ENCODE measurements at regions not wholly inside any gene's neighbourhood (a gene's known extent, or its start where the extent isn't known, plus 50 kb on each side); places are given as distances from the start of the nearest gene placed in this dataset.
"Not testable (repeated sequence)": the region's sequence is repeated elsewhere in the genome, so short reads cannot be mapped to it uniquely, and the experiment has no call there.

DNA sequence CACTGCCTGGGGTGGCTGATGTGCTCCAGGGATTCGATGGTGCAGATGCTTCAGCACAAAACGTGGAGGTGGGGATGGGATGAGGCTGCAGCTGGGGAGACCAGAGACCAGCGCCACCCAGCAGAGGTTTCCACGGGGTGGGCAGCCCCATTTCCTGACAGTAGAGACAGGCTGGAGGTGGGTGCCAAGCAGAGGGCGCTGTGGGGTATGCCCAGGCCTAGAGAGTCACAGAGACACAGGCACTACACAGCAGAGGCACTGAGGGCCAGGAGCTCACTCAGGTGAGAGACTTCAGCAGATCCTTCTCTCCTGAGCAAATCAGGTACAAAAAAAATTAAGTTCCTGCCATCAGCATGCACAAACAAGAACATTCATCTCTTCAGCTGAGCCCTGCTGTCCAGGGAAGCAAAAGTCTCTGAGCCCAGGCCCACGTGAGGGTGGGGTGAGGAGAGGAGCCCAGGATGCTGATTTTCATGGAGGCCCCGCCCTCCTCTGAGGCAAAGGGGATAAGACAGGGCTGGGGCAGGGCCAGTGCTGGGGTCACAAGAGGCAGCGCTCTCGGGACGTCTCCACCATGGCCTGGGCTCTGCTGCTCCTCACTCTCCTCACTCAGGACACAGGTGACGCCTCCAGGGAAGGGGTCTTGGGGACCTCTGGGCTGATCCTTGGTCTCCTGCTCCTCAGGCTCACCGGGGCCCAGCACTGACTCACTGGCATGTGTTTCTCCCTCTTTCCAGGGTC, 53.1 kb downstream of the GGTLC2 start:
- no peak for DNase-seq

DNA sequence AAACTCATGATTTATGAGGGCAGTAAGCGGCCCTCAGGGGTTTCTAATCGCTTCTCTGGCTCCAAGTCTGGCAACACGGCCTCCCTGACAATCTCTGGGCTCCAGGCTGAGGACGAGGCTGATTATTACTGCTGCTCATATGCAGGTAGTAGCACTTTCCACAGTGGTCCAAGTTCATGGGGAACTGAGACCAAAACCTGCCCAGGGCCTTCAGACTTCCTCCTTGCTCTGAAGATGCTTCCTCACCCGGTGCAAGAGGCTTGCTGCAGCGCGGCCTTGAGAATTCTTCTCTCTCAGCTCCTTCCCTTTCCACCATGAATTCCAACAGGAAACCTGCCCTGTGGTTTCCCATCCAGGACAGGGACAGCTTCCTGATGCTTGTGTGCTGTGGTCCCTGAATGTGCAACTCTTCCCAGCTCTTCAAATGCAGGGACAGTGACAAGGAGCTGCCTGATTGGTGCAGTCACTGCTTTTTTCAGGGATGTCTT, 53.9 kb downstream of the GGTLC2 start:
- DNase-seq: no peak

DNA sequence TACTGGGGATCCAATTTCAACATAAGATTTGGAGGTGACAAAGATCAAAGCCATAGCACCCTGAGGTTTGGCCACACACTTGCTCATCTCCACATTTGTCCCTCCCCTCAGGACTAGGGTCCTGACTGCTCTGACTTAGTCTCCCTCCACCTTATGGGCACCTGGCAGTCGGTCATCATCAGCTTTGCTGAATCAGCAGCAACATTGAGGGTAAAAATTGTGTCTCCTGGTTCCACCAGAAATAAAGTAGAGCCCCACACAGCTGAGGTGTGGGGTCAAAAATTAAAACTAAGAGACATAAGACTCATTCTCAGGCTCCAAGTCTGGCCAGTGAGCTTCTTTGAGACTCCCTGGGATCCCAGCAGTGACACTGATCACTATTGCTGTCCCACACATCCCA, 56.2 kb downstream of the GGTLC2 start:
- no peak for DNase-seq

DNA sequence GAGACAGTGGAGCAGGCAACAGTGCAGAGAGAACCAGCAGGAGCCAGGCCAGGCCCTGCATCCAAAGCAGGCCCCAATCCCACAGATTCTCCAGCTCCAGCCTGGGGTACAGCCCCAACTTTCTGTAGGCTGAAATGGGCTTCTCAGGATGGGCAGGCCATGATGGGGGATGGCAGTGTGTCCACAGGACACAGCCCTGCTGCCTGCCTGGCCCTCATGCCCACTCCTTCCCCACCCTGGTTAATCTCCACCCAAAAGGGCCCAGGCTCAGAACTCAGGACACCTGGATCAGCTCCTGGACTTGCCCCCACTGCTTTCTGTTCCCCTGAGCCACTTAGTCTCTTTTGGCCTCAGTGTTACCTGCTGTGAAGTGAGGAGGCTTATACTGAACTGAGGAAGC, 57.1 kb downstream of the GGTLC2 start:
- not testable (repeated sequence) for DNase-seq

DNA sequence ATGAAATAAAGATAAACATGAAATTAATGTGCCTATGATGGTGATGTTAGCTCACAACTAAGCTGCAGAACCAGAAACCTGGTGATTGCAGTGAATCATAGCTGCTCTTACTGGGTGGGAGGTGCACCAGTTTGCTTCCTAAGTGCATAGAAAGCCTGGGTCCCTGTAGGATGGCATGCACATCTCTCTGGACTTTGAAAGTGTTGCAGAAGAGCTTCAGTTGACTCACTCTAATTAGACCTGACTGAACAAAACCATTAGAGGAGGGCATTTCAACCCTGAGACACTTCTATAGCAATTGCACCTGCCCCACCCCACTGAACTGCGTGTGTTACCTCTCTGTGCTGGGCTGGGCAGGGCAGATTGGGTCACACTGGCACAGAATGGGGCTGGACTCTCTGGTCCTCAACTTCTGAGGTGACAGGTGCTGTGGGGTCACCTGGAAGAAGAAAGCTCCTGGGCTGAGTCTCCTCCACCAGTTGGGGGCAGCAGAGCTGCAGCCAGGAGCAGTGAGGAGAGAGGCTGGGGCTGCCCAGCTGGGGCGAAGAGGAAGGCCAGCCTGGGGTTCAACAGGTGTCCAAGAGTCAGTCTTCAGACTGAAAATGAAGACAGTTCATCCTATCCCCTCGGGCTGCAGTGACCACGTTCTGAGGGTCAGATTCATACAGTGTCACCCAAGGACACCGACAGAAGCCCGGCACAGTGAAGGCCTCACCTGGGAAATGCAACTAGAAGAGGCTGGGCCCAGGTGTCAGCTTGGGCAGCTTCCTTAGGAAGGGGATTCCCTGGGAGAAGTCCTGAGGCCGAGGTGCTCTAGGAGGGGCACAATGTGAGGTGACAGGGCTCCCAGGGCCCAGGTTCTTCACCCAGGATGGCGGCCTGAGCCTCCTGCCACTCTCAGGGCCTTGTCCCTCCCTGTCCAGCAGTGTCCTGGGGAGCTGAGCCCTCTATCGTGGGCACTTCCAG, 58.1 kb downstream of the GGTLC2 start:
- no peak for DNase-seq

DNA sequence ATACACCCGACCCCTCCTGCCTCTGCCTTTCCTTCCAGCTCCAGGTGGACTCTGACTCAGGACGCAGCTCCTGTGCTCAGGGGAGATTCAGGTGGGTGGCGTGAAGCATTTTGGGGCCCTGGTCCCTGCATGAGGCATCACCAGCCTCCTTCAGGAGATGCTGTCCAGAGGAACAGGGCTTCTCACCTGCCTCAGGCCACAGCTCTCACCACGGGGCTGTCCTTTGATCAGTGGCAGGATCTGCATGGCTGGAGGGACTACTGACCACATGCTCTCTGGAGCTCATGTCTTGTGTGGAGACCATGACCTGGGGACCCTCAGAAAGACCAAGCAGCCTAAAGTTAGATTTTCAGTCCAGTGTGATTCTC, 58.8 kb downstream of the GGTLC2 start:
- no peak for DNase-seq

DNA sequence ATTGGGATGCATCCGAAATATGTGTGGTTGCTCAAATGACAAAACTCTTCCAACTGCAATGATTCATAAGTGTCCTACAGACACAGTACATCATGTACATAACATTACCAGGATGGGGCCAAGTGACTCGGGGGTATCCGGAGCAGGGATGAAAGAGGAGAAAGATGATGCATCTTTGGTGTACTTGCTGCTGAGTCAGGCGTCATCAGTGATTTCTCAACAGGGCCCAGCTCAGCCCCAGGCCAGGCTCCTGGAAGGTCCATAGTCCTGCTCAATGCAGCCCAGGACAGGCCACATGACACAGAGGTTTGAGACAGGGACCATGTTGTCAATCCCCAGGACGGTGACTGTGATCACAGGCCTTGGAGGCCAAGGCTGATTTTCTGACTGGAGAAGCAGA, 59.3 kb downstream of the GGTLC2 start:
- no peak for DNase-seq

DNA sequence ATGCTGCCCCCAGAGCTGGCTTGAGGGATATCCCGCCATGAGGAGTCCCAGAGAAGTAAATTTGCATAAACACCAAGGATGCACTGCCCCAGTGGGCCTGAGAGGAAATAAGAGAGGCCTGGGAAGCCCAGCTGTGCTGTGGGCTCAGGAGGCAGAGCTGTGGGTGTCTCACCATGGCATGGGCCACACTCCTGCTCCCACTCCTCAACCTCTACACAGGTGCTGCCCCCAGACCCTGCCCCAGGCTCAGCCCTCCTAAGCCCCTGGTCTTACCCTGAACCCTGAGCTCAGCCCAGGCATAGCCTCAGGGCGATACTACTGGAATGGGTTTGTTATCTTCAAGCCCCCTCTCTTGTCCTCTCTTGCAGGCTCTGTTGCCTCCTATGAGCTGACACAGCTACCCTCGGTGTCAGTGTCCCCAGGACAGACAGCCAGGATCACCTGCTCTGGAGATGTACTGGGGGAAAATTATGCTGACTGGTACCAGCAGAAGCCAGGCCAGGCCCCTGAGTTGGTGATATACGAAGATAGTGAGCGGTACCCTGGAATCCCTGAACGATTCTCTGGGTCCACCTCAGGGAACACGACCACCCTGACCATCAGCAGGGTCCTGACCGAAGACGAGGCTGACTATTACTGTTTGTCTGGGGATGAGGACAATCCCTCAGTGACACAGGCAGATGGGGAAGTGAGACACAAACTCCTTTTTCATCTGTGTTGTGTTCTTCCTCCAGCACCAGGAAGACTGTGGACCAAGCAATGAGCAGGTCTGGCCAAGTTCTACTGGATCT, 59.9 kb downstream of the GGTLC2 start:
- DNase-seq: no peak

DNA sequence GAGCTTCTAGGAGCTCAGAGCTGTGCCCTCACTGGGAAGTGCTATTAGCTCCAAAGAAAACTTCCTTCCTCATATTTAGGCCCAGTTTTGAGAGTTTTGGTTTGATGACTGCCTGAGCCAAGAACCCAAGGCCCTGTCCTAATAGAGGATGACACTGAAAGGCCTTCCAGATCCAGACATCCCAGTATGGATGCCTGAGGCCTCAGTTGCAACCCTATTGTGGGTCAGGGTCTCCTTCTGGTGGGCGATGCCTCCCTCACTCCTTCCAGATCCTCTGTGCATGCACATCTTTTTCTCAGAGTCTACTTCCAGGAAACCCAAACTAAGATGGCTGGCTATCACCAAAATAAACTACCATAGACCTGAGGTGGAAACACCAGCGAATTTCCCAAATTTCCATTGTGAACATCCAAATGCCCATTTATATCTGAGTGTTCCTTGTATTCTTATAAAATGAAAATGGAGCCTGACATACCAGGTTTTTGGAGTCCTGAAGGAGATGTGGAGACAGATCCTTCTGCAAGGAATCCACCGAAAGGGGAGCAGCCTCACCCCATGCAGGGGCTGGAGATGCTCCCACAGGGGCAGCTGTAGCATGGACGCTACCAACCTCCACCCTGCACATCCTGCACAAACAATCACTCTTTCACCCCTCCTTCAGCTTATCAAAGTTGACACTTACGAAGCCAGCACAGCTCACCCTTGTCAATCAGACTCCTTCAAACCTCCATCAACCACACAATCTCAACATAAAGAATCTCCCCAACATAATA, 61.1 kb downstream of the GGTLC2 start:
- DNase-seq: no peak

DNA sequence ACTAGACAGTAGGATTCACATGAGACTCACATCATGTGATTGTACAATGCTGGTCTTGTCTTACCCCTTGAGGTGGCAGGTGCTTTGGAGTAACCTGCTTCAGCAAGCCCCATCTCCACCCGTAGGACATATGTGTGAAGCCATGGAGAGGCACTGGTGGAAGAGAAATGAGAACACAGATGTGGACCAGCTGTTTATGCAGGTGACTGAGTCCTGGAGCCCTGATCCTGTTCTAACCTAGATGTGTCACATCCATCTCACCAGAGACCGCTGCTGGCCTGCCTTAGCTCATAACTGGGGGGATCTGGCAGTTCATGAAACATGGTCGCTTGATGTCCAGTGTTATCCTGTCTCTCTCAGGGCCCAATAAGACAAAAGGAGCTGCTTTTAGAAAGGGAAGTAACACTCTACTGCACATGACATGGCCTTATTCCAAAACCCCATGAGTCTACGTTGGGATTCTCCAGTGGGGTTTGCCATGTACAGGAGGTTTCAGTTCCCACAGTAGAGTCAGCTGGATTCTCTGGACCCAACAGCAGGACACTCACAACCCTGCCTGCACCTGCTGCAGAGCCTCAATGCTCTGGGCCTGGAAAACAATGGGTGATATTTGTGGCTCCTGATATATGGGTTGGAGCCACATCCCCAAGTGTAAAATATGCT, 62.0 kb downstream of the GGTLC2 start:
- no peak for DNase-seq

DNA sequence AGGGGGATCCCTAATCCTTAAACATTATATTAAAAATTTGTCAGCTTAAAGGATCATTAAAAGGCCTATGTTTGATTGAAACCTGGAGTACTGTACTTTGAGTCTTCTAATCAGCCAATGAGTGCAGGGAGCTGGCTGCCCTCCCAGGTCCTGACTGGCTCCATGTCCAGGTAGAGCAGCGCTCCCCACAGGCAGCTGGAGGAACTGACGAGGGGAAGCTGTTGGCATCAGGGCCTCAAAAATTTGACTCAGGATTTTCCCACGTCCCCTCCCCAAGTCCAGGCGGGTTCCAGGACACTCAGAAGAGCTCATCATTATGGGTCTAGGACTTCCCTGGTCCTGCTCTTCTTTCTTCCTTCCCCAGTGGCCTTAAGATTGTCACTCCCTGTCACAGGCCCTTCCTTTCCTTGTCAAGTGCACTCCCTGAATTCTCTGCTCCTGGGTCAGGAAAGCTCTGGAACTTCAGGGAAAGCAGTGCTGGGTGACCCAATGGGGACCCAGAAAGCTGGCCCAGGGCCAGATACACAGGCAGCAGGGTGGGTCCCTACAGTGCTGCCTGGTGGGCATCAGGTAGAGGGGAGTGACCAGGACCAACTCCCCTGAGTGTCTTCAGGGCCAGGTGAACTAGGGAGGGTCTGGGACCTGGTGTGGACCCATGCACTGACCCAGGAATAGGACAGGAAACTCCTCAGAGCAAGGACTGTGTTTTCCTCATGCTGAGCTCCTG, 65.5 kb downstream of the GGTLC2 start:
- no peak for DNase-seq

DNA sequence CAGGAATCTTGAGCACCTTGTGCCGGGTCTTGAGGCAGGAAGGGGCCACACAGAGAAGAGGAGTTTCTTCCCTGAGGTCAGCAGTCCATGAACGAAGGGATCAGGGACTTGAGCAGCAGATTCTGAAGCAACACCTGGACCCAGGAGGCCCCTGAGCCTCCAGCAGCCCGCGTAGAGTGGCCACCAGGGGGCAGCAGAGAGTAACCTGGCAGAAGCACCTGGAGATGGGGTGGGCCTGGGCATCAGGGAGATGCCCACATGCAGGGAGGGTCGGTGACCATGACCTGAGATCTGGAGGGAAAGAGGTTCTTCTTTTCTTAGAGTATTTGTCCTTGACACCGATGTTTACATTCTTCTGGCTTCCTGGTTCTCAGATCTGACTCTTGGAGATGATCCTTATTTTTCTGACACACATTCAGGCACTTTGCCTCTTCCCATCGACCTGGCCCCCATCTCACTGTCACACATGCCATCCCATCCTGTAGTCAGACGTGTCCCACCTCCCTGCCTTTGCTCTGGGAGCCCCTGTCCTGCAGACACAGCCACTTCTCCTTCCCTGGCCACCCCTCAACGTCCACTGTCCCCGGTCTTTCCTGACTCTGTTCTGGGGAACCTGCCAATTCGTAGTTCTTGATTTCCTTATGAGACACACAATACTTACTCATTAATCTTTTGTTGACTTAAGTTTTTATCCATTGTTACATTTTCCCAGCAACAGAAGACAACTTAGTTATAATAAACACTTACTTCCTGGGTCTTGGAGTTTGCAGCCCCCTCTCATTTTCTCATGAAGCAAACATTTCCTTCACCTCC, 66.5 kb downstream of the GGTLC2 start:
- no peak for DNase-seq

DNA sequence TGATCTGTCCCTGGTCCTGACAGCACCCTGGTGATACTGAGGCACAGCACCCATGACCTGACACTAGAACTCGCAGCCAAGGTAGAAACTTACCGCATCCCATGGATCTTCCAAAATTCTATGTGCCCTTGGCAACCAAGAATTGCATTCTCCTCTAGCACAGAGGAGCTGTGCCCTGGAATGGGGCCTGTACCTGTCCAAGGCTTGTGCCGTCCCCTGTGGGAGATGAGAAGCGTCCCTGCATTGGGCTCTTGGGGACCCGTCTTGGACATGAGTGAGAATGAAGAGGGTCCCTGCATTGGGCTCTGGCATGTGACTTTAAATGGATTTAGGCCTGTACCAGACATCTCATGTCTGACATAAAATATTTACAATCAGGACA, 67.1 kb downstream of the GGTLC2 start:
- DNase-seq: no peak

DNA sequence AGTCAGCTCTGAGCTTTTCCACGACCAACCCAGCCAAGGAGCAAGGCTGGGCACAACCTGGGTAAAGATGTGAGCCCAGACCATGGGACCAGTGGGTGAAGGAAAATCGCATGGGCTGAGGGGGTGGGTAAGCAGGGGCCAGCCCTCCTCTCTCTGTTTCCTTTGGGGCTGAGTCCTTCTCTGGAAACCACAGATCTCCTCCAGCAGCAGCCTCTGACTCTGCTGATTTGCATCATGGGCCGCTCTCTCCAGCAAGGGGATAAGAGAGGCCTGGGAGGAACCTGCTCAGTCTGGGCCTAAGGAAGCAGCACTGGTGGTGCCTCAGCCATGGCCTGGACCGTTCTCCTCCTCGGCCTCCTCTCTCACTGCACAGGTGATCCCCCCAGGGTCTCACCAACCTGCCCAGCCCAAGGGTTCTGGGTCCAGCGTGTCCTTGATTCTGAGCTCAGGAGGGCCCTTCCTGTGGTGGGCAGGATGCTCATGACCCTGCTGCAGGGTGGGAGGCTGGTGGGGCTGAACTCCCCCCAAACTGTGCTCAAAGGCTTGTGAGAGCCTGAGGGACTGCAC, 67.8 kb downstream of the GGTLC2 start:
- DNase-seq: no peak

DNA sequence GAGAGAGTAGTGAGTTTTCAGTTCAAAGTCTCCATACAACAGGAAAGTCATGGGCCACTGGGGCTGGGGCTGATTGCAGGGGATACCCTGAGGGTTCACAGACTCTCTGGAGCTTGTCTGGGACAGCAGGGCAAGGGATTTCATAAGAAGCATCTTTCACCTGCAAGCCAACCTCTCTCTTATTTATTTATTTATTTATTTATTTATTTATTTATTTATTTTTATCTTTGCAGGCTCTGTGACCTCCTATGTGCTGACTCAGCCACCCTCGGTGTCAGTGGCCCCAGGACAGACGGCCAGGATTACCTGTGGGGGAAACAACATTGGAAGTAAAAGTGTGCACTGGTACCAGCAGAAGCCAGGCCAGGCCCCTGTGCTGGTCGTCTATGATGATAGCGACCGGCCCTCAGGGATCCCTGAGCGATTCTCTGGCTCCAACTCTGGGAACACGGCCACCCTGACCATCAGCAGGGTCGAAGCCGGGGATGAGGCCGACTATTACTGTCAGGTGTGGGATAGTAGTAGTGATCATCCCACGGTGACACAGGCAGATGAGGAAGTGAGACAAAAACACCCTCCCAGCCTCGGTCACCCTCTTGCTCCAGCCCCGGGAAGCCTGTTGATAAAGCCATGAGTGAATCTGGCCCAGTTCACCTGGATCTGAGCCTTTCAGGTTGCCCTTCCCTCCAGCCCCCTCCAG, 68.4 kb downstream of the GGTLC2 start:
- no peak for DNase-seq

DNA sequence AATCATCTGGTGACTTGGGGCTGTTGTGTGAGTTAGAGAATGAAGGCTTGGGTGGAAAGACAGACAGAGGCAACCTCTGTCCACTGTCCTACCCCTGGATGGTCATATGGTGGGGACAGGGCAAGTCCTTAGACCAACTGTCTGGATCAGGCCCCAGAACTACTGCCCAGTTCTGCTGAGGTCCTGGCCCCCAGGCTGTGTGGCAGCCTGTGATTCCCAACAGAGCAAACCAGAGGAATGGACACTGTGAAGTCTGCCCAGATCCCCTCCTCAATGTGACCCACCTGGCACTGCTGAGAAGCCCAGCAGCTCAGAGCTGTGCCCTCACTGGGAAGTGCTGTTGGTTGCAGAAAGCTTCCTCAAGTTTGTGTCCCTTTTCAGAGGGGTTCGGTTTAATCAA, 69.0 kb downstream of the GGTLC2 start:
- no peak for DNase-seq

DNA sequence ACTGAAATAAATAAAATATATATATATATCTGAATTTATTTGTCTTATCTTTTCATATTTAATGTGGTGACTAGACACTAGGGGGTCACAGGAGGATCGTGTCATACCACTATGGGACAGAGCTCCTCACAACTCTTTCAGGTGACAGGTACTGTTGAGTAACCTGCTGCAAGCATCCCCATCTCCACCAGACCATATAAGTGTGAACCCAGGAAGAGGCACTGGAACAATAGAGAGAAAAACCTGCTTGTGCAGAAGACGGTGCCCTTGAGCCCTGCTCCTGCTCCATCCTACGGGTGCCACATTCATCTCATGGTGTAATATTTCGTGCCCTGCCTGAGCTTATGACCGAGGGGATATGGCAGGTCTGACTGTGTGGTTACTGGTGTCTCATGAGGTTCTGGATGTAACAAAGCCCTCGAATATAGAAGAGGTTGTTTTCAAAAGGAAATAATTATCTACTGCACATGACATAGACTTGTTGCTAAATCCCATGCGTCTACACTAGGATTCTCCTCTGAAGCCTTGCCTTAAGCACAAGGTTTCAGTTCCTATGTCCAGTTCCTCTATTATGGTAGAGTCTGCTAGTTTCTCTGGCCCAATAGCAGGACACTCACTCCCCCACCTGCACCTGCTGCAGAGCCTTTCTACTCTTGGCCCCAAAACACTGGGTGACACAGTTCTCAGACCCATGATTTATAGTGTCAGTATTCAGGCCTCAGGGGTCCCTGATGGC, 70.4 kb downstream of the GGTLC2 start:
- no peak for DNase-seq

DNA sequence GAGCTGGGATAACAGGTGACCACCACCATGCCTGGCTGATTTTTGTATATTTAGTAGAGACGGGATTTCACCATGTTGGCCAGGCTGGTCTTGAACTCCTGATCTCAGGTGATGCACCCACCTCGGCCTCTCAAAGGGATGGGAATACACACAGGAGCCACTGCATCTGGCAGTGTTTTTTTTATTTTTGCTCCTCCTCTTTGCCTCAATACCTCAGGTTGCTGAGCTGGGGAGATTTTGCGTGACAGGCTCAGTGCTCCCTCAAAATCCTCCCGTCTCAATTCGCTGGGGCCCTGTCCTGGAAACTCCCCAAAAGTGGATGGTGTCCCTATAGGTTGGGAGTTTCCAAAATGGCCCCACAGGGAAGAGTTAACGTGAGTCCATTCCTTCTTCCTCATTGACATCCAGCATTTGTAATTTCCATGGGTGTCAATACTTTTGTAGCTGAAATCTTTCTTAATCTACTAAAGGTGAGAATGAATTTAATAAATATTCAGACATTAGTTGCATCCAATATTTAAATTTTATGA, 71.8 kb downstream of the GGTLC2 start:
- no peak for DNase-seq

All from NCI-H1436 treated with DMSO at 0.1 percent for 48 hours (cell line).